Urothelium cell line (cell line): ENCODE measurements at regions not wholly inside any gene's neighbourhood (a gene's known extent, or its start where the extent isn't known, plus 50 kb on each side); places are given as distances from the start of the nearest gene placed in this dataset.
A peak's percentile ranks its signal among the peaks of the same experiment; 100 is the strongest.
"Not testable (repeated sequence)": the region's sequence is repeated elsewhere in the genome, so short reads cannot be mapped to it uniquely, and the experiment has no call there.

ENCODE experiments used
- DNase-seq: peaks from one replicate; pipeline ENCODE4 v3.0.0; 2011; ENCODE audit warnings: low spot score, mixed read lengths
- FAIRE-seq: peaks from 2 replicates; lab custom pipeline; 2011; peaks lifted over from hg19 to GRCh38; lab: Jason Lieb, UNC

DNA sequence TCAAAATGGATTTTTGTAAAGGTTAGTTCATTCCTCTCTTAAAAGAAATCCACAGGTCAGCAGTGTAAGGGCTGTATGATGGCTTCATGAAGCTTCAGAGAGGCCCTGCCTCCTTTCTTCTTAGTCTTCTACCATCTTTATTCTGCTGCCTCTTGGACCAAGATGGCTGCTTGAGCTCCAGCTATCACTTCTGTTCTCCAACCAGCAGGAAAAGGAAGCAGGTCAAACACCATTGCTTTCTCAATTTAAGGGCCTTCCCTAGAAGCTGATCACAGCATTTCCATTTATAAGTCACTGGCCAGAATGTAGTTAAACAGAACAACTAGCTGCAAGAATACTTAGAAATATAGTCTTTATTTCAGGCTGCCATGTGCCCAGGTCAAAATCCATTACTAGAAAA is 336.8 kb upstream of the KLF3 start:
- FAIRE-seq (no peak), DNase-seq (no peak)

DNA sequence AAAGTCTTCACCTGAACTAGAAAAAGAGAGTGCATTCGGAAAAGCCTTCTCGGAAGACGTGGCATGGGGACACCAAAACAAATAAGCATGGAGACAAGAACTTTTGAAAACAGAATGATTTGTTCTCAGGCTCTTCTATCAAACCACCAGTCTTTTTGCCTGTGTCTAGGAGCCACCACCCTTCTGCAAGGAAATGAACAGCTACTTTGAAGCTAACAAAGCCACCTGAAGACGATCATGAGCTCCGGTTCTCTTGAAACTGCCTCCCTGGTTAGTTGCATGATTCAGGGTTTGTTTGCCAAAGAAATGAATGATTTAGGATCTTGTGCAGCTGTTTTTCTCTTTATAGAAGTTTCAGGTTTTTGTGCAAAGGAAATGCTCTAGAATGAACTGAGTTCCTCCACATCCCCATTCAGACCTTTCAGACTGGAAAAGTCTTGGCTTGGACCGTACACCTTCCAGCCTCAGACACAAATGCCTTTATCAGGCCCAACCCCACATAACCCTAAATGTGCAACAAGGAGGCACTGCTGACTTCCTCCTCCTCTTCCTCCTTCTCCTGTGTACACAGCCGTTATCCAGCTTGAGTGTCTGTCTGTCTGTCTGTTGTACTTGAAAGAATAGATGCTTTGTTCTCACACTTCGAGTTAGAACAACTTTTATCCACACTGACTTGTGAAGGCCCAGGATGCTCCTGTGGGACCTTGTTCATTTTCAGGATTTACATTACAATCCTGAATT is 334.8 kb upstream of the KLF3 start:
- peak; percentile 89 for FAIRE-seq
- DNase-seq = no peak

DNA sequence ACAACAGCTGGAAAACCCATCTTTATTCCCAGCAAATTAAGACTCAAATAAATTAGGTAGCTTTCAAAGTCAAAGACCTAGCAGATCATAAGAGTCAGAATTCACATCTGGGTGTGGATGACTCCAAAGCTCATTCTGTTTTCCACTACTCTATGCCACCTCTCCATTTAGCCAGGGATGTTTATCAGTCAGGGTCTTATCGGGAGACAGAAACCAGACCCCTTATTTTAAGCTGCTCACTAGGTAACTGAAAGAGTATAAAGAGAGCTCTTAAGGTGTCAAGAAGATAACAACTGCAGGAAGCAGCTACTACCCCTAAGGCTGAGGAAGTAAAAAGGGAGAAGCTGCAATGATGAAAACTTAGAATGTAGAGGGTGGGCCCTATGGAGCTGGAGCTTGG is 333.7 kb upstream of the KLF3 start:
- FAIRE-seq (no peak), DNase-seq (no peak)

DNA sequence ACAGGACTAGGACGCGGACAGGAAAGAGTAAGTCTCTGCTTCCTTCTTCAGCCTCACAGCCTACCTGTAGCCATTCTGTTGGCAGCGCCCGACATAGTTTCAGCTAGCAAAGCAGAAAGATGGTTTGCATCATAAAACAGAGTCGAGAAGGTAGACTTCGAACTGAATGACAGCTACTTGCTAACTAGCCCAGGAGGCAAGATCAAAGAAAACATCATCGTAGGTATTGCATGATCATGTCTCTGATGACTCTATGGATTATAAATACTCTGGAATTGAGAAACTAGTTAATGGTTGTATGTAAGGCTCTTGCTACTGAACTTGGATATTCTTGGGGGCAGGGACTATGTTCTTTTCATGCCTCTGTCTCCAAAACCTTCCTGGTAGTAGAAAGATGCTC is 333.1 kb upstream of the KLF3 start:
- FAIRE-seq (no peak), DNase-seq (no peak)

DNA sequence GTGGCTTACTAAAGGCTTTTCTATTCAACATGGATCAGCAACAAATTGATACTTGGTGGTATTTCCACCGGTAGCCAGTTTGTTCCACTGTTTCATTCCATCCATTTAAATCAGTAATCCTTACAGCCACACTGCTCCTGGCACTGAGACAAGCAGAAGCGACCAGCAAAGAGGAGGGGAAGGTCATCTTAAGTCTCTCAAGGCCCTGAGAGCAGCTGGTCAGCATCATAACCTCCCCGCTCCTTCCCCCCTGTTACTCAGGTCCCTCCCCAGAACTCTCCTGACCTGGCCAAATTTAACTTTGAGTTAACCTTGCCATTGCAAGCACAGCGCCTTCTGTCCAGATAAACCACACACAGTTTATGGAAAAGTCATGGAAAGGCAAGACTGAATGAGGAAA is 331.3 kb upstream of the KLF3 start:
- FAIRE-seq = no peak
- DNase-seq = no peak

DNA sequence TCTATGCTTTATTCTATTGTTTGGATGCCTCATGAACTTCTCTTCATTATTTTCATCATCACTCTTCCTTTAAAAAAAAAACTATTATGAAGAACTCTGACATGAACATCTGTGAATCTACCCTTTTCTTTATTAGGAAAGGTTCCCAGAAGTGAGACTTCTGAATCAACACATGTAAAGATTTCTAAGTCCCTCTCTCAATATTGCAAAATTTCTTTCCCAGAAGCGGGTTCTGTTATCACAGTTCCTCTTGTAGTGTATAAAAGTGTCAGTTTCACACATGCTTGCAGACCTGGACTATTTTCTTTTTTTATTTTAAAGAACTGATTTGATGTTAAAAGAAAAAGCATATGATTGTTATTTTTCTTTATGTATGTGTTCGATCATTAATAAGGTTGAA is 330.8 kb upstream of the KLF3 start:
- FAIRE-seq = no peak
- DNase-seq = no peak

DNA sequence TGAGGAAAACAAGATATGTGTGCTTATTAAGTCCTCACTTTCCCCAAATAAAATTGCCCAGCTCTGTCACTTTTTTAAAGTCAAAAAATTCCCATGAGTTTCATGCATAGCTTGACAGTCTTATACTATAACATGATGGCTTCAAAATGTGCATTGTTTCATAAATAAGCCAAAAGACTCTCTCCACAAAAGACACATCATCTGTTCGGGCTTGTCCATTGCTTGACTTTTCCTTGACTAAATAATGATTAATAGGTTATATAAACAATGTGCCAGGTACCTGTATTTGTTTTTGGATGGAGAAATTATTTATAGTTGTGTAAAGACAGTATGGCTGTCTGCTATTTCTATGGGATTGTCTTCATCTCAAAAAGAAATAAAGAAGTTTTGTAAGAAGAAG is 329.2 kb upstream of the KLF3 start:
- DNase-seq (no peak), FAIRE-seq (no peak)

DNA sequence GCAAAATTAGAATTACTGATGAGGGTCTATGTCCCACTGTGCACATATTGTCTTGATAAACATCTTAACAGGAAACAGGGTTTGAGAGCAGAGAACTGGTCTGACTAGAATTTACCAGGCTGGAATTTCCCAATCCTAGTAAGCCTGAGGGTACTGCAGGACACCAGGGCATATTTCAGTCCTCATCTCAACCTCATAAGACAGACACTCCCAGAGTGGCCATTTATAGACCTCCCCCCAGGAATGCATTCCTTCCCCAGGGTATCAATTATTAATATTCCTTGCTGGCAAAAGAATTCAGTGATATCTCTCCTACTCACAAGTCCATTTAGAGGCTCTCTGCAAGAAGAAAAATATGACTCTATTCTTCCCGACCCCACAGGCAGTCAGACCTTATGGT is 325.1 kb upstream of the KLF3 start:
- DNase-seq, FAIRE-seq: not testable (repeated sequence)

DNA sequence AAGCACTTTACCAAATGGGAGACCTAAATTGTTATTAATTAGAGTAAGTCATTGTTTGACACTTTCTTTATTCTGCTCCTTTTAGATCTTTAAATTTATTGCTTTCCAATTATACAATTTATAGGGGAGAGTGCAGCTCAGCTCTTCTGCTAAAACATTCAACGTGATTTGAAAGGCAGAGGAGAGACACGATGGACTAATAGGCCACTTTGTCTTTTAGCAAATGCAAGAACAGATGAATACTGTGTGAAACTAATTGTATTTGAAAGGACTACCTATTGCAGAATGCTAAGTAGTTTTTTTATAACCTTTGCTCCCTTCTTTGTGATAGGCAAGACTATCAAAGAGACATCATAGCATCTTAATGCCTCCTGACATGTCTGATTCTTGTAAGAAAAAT is 320.4 kb upstream of the KLF3 start:
- DNase-seq = no peak
- no peak for FAIRE-seq

DNA sequence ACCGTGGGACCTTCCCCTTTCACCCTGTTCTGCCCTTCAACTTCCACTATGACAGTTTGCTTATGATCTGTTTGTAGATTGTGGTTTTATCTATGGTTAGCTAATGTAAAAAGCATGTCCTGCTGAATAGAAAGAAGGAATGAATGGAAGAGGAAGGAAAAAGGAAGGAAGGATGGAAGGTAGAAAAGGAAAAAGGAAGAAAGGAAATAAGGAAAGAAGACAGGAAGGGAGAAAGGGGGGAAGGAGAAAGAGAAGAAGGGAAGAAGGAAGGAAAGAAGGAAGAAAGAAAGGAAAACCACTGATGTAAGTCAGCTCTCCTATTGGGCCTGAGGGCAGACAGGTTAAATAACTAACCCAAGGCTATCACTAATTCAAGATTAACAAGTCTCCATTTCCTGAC is 319.1 kb upstream of the KLF3 start:
- no peak for FAIRE-seq
- DNase-seq = no peak

DNA sequence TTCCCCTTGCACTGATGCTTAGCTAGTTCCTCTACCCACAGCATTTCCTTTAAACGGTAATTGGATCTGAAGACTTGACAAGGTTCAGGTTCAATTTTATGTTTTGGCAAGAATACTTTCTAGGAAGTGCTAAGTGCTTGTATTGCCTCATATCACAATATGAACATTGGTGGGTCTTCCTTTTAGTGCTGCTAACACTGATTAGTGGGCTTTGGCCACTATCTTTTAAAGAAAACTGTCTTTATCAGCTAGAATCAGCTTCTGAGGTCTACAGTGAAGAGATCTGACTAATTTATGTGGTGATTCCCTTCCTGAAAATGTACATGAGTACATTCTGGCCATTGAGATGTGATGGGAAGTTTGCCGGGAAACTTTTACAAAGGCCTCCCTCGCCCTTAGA is 316.7 kb upstream of the KLF3 start:
- no peak for DNase-seq

DNA sequence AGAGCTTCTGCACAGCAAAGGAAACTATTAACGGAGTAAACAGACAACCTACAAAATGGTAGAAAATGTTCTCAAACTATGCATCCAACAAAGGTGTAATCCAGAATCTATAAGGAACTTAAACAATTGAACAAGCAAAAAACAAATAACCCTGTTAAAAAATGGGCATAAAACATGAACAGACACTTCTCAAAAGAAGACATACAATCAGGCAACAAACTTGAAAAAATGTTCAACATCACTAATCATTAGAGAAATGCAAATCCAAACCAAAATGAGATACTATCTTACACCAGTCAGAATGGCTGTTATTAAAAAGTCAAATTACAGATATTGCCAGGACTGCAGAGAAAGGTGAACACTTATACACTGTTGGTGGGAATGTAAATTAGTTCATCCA is 309.6 kb upstream of the KLF3 start:
- FAIRE-seq (no peak), DNase-seq (no peak)

More for the DNA sequence above, 316.7 kb upstream of the KLF3 start:
- no peak for FAIRE-seq

DNA sequence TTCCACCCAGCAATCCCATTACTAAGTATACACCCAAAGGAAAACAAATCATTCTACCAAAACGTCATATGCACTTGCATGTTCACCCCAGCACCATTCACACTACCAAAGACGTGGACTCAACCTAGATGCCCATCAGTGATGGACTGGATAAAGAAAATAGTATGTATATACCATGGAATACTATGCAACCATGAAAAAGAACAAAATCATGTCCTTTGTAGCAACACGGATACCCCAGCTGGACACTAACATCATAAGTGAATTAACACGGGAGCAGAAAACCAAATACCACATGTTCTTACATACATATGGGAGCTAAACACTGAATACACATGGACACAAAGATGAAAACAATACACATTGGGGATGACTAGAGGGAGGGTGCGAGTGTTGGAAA is 309.1 kb upstream of the KLF3 start:
- no peak for DNase-seq
- FAIRE-seq = peak; percentile 20

DNA sequence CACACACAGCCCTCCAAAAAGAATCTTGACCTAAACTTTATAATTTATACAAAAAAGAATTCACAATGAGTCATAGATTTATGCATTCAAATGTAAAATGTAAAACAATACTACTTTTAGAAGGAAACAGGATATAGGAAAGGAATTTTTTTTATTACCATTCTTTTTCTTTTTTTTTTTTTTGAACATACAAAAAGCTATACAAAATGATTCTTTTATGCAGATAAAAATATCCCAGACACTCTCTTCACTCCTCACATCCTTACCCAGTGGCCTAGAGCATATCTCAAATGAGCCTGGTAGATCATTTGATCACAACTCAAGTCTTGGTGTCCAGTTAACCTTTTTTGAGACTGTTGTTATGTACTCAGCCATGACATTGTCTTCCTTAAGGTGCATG is 307.3 kb upstream of the KLF3 start:
- no peak for FAIRE-seq
- DNase-seq = no peak

DNA sequence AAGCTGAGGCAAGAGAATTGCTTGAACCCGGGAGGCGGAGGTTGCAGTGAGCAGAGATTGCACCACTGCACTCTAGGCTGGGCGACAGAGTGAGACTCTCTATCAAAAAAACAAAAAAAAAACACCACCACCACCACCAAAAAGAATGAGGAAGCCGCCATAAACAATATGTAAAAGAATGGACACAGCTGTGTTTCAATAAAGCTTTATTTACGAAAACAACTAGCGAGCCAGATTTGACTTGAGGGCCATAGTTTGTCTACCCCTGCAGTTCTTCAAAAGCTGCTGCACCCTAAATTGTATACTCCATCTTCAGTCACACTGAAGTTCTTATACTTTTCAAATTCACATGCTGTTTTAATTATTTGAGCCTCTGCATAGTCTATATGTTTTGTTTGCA is 306.5 kb upstream of the KLF3 start:
- FAIRE-seq (no peak), DNase-seq (no peak)

DNA sequence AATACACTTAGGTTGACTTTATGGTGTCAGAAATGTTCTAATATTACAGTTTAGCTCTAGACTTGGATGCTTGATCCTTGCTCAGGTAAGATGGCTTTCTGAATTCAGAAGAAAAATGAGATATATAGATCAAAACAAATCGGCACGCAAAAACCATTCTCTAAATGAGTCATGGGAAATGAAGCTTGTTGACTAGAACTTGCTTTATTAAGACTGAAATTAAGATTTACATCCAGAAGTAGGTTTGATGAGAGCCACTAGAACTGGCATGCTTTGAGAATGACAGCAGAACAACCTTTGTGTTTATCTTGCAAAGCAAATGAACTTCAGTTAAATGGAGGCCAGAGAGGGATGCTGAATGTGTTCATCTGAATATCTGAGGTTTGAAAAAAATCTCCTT is 304.9 kb upstream of the KLF3 start:
- FAIRE-seq = no peak
- DNase-seq = no peak

DNA sequence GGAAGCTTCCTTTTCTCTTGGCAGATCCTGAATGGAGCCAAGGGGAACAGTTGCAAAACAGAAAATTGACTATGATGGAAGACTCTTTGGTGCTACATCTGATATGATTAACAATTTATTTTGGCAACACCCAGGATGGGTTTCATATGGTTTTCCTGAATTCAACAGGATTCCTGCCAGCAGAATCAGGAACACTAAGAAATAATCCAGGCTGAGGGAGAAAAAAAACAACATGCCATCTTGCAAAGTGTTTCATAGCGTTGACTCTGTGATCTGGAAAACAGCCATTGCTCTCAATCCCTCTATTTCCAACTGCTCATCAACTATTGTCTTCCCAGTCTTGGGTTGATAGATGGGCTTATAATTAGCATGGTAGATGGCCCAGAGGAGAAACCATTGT is 303.8 kb upstream of the KLF3 start:
- no peak for DNase-seq
- no peak for FAIRE-seq

DNA sequence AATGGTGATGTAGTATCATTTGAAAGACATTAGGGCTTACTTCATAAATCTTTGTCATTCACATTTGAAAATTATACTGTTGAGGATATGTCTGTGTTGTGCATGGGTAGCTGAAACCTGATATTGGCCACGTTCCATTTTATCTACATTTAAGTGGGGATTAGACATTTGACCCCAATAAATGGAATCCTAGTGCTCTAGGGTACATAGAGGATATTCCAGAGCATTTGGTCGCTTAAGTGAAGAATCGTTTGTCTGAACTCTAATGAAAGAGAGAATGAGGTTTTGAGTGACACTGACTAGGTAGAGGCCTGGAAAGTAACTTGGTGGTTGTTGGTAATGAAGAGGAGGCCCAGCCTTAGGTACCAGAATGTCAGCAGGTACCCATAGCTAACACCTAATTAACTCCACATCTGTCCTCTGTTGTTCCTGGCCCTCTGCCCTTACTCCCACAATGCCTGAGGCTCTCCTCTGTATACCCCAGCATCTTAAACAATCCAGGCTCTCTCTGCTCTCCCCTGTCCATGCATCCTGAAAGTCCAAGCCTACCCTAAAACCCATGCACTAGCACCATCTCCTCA is 299.5 kb upstream of the KLF3 start:
- FAIRE-seq (no peak), DNase-seq (no peak)

DNA sequence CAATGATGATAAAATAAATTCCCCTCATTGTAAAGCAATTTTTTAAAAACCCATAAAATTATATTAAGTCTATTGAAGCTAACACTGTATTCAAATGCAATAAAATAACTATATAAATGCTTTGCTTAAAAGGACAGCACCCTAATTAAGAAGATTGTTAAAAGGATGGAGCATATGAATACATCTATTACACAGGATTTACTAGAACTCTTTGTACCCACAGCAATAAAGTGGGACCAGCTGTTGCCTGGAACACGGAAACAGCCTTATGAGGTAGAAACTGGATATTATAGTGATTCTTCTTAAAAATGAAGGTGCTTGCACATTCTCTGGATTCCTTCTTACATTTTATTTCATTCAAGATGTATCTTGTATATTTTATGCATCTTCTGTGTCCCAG is 298.7 kb upstream of the KLF3 start:
- no peak for FAIRE-seq

DNA sequence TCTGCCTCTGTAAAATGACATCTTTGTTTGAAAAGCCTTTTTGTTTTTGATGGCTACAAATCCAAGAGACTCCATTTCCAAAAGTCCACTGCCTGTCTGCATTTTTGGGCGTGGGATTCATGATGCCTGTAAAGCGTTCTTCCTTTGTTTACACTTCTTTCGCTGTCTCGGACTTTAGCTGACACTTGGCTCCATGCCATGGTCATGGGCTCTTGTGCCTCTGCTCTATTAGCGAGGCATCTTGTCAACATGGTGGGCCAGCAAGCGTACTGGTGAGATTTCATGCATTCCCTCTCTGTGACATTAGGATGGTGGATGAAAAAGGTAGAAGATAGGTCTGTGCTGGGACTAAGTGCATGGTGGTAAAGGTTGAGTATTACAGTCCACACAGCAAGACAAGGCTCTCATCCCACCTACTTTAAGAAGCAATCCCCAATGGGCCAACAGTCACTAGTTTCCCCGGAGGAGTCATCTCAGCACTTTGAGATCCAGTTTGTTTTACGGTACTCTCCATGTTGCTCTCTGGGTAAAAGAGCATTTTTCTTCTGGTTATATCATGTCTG is 298.2 kb upstream of the KLF3 start:
- no peak for DNase-seq
- FAIRE-seq = no peak

More for the DNA sequence above, 298.7 kb upstream of the KLF3 start:
- DNase-seq = no peak

DNA sequence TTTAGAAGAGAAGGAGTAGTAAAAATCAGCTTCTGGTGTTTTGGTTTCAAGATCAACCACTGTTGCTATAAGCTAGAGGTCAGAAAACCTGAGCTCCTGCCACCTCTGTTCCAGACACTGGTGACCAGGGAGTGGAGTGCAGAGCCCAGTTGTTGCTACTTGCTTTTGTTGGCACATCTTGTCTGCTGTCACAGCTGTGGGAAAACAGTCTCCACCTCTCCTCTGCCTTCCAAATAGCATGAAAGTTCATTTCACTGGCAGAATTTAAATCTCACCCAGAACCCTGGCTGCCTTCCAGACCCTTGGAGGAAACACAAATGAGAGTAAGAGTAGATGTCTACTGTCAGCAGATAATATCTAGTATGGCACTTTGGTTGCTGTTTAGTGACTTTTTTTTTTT is 297.5 kb upstream of the KLF3 start:
- DNase-seq (no peak), FAIRE-seq (no peak)

DNA sequence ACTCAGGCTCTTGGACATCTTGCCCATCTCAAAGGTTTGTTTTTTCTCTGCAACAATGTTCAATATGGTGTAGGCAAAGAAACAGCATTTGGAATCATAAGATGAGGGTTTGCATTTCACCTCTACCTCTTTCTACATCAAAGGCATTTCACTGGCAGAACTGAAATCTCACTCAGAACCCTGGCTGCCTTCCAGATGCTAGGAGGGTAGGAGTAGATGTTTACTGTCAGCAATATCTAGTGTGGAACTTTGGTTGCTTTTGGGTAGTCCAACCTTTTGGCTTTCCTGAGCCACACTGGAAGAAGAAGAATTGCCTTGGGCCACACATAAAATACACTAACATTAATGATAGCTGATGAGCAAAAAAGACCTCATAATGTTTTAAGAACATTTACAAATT is 297.0 kb upstream of the KLF3 start:
- FAIRE-seq (no peak), DNase-seq (no peak)
